ENCODE measurements at regions not wholly inside any gene's neighbourhood (a gene's known extent, or its start where the extent isn't known, plus 50 kb on each side); places are given as distances from the start of the nearest gene placed in this dataset.
"Not testable (repeated sequence)": the region's sequence is repeated elsewhere in the genome, so short reads cannot be mapped to it uniquely, and the experiment has no call there.

- DNase-seq: not testable (repeated sequence)
These were observed 250.6 kb downstream of the MFSD1 start for GRCh38 chr3:159052494-159052893.

GRCh38 chr3:159057621-159058020 lies 255.8 kb downstream of the MFSD1 start:
- DNase-seq: no peak

GRCh38 chr3:159058859-159059258 lies 257.0 kb downstream of the MFSD1 start:
- no peak for DNase-seq

- no peak for DNase-seq
These were observed 257.5 kb downstream of the MFSD1 start for GRCh38 chr3:159059395-159059794.

- no peak for DNase-seq
These were observed 261.0 kb downstream of the MFSD1 start for GRCh38 chr3:159062734-159063410.

- no peak for DNase-seq
These were observed 267.2 kb downstream of the MFSD1 start, which contains the start of gene IQCJ for GRCh38 chr3:159069091-159069490. Gene IQCJ, plus strand, starts transcription at chr3:159069319.

GRCh38 chr3:159069866-159070425 lies 268.1 kb downstream of the MFSD1 start:
- DNase-seq: no peak

GRCh38 chr3:159074756-159075701 lies 273.2 kb downstream of the MFSD1 start:
- DNase-seq: no peak

GRCh38 chr3:159077860-159078259 lies 276.0 kb downstream of the MFSD1 start:
- DNase-seq: no peak

GRCh38 chr3:159080256-159080655 lies 278.4 kb downstream of the MFSD1 start:
- DNase-seq: no peak

GRCh38 chr3:159080821-159081220 lies 279.0 kb downstream of the MFSD1 start:
- no peak for DNase-seq

- no peak for DNase-seq
These were observed 280.7 kb downstream of the MFSD1 start for GRCh38 chr3:159082519-159082918.

- DNase-seq: no peak
These were observed 290.1 kb downstream of the MFSD1 start for GRCh38 chr3:159091936-159092335.

GRCh38 chr3:159102001-159102400 lies 300.1 kb downstream of the MFSD1 start:
- DNase-seq: no peak

- DNase-seq: no peak
These were observed 310.9 kb downstream of the MFSD1 start for GRCh38 chr3:159112724-159113123.

- no peak for DNase-seq
These were observed 311.5 kb downstream of the MFSD1 start for GRCh38 chr3:159113221-159113875.

- DNase-seq: no peak
These were observed 312.7 kb downstream of the MFSD1 start for GRCh38 chr3:159114582-159114981.

- no peak for DNase-seq
These were observed 322.0 kb downstream of the MFSD1 start for GRCh38 chr3:159123877-159124276.

- no peak for DNase-seq
These were observed 324.6 kb downstream of the MFSD1 start for GRCh38 chr3:159126261-159127020.

- DNase-seq: no peak
These were observed 325.2 kb downstream of the MFSD1 start for GRCh38 chr3:159127021-159127392.

- DNase-seq: no peak
These were observed 326.8 kb downstream of the MFSD1 start for GRCh38 chr3:159128628-159129027.

GRCh38 chr3:159130108-159130507 lies 328.3 kb downstream of the MFSD1 start:
- no peak for DNase-seq

Data from NCI-H510A (cell line).